Large intestine (tissue), 3 donors: ENCODE measurements at regions not wholly inside any gene's neighbourhood (a gene's known extent, or its start where the extent isn't known, plus 50 kb on each side); places are given as distances from the start of the nearest gene placed in this dataset.

Experiments
- DNase-seq, 2 donors: peaks; one replicate each; pipeline versions ENCODE4 v3.0.0 to v3.0.0-alpha.2; 2013
- H3K27ac ChIP-seq: one replicate; pipeline ENCODE4 v1.5.1; 2013; ENCODE audit warnings: low read length
- H3K27me3 ChIP-seq: 2 replicates; pipeline ENCODE4 v1.6.1; 2013; ENCODE audit warnings: low read length; ENCODE audit not compliant: control insufficient read depth, insufficient read depth
- H3K36me3 ChIP-seq: 2 replicates; pipeline ENCODE4 v1.6.1; 2013; ENCODE audit warnings: low read length; ENCODE audit not compliant: control insufficient read depth, insufficient read depth
- H3K4me1 ChIP-seq: one replicate; pipeline ENCODE4 v1.6.1; 2013; ENCODE audit warnings: low read length; ENCODE audit not compliant: control insufficient read depth, insufficient read depth
- H3K4me3 ChIP-seq: one replicate; pipeline ENCODE4 v1.5.1; 2013; ENCODE audit warnings: low read length
- H3K9me3 ChIP-seq: one replicate; pipeline ENCODE4 v1.6.1; 2013; ENCODE audit warnings: mild to moderate bottlenecking, low read depth, low read length, moderate library complexity; ENCODE audit not compliant: control insufficient read depth
- WGBS: methylation state at CpG from one replicate; pipeline ENCODE4 v1.1.5; 2013; ENCODE audit warnings: low lambda C conversion rate; ENCODE audit not compliant: insufficient coverage; 5-methylcytosine and 5-hydroxymethylcytosine counted together

GRCh38 chr5:118220556-118221195, 767.7 kb downstream of the DTWD2 start:
- Histone ChIP-seq H3K4me1 (no peaks in the 10 kb centered on the region), H3K9me3 (no peaks in the 10 kb centered on the region), H3K4me3 (no peak overlapping the region), H3K27ac (no peak overlapping the region), H3K27me3 (no peaks in the 10 kb centered on the region), H3K36me3 (no peaks in the 10 kb centered on the region)
- no CpG with 5 or more reads among the region's 2 CpGs for WGBS
- no peak for DNase-seq

GRCh38 chr5:118211606-118212005, 776.7 kb downstream of the DTWD2 start:
- H3K9me3 ChIP-seq, result peaks cover 12% of the 10 kb centered on the region
- no peaks in the 10 kb centered on the region for H3K4me1 ChIP-seq
- H3K27me3 ChIP-seq, result no peaks in the 10 kb centered on the region
- no peak overlapping the region for H3K27ac ChIP-seq
- H3K36me3 ChIP-seq, result no peaks in the 10 kb centered on the region
- no peak for DNase-seq
- no peak overlapping the region for H3K4me3 ChIP-seq

GRCh38 chr5:118208031-118208453, 780.3 kb downstream of the DTWD2 start:
- H3K9me3 ChIP-seq, result peaks cover 12% of the 10 kb centered on the region
- no peaks in the 10 kb centered on the region for H3K27me3 ChIP-seq
- 100% methylated on average over 1 of the region's 23 CpGs for WGBS
- H3K27ac ChIP-seq, result no peak overlapping the region
- DNase-seq, result no peak
- H3K36me3 ChIP-seq, result no peaks in the 10 kb centered on the region
- no peak overlapping the region for H3K4me3 ChIP-seq
- no peaks in the 10 kb centered on the region for H3K4me1 ChIP-seq

GRCh38 chr5:118199801-118200200, 788.5 kb downstream of the DTWD2 start:
- Histone ChIP-seq H3K27me3 (no peaks in the 10 kb centered on the region), H3K9me3 (no peaks in the 10 kb centered on the region), H3K36me3 (no peaks in the 10 kb centered on the region), H3K4me1 (no peaks in the 10 kb centered on the region), H3K4me3 (no peak overlapping the region), H3K27ac (no peak overlapping the region)
- no peak for DNase-seq
- 100% methylated on average over 1 of the region's 2 CpGs for WGBS

GRCh38 chr5:118196229-118196628, 792.1 kb downstream of the DTWD2 start:
- no peaks in the 10 kb centered on the region for H3K27me3 ChIP-seq
- no peaks in the 10 kb centered on the region for H3K4me1 ChIP-seq
- no peak overlapping the region for H3K27ac ChIP-seq
- DNase-seq, result no peak
- no peak overlapping the region for H3K4me3 ChIP-seq
- no CpG with 5 or more reads among the region's 2 CpGs for WGBS
- no peaks in the 10 kb centered on the region for H3K36me3 ChIP-seq
- no peaks in the 10 kb centered on the region for H3K9me3 ChIP-seq

GRCh38 chr5:118195211-118195610, 793.1 kb downstream of the DTWD2 start:
- H3K36me3 ChIP-seq, result no peaks in the 10 kb centered on the region
- H3K4me1 ChIP-seq, result no peaks in the 10 kb centered on the region
- no peak overlapping the region for H3K4me3 ChIP-seq
- H3K27ac ChIP-seq, result no peak overlapping the region
- H3K9me3 ChIP-seq, result no peaks in the 10 kb centered on the region
- H3K27me3 ChIP-seq, result no peaks in the 10 kb centered on the region
- WGBS, result 80% methylated on average over 1 of the region's 4 CpGs
- no peak for DNase-seq

- H3K4me3 ChIP-seq, result no peak overlapping the region
- no peaks in the 10 kb centered on the region for H3K36me3 ChIP-seq
- H3K4me1 ChIP-seq, result no peaks in the 10 kb centered on the region
- no peaks in the 10 kb centered on the region for H3K9me3 ChIP-seq
- no peak overlapping the region for H3K27ac ChIP-seq
- no CpG with 5 or more reads among the region's 2 CpGs for WGBS
- no peaks in the 10 kb centered on the region for H3K27me3 ChIP-seq
- no peak for DNase-seq
These were observed 795.0 kb downstream of the DTWD2 start for GRCh38 chr5:118193194-118193905.

GRCh38 chr5:118185018-118185417, 803.3 kb downstream of the DTWD2 start:
- H3K9me3 ChIP-seq, result no peaks in the 10 kb centered on the region
- no peak overlapping the region for H3K4me3 ChIP-seq
- no peaks in the 10 kb centered on the region for H3K4me1 ChIP-seq
- no peaks in the 10 kb centered on the region for H3K27me3 ChIP-seq
- WGBS, result no CpG with 5 or more reads among the region's 3 CpGs
- no peak for DNase-seq
- no peak overlapping the region for H3K27ac ChIP-seq
- H3K36me3 ChIP-seq, result no peaks in the 10 kb centered on the region

GRCh38 chr5:118176146-118176545, 812.2 kb downstream of the DTWD2 start:
- no peak for DNase-seq
- Histone ChIP-seq H3K4me3 (no peak overlapping the region), H3K9me3 (no peaks in the 10 kb centered on the region), H3K4me1 (no peaks in the 10 kb centered on the region), H3K36me3 (no peaks in the 10 kb centered on the region), H3K27ac (no peak overlapping the region), H3K27me3 (no peaks in the 10 kb centered on the region)

GRCh38 chr5:118174671-118175070, 813.7 kb downstream of the DTWD2 start:
- Histone ChIP-seq H3K27ac (no peak overlapping the region), H3K27me3 (no peaks in the 10 kb centered on the region), H3K36me3 (no peaks in the 10 kb centered on the region), H3K4me3 (no peak overlapping the region), H3K9me3 (no peaks in the 10 kb centered on the region), H3K4me1 (no peaks in the 10 kb centered on the region)
- DNase-seq, result no peak
- WGBS, result 83% methylated on average over 1 of the region's 3 CpGs

- Histone ChIP-seq H3K4me3 (no peak overlapping the region), H3K27ac (no peak overlapping the region), H3K4me1 (no peaks in the 10 kb centered on the region), H3K27me3 (no peaks in the 10 kb centered on the region), H3K36me3 (no peaks in the 10 kb centered on the region), H3K9me3 (no peaks in the 10 kb centered on the region)
- DNase-seq, result no peak
- 89% methylated on average over 4 of the region's 5 CpGs for WGBS
These were observed 815.0 kb downstream of the DTWD2 start for GRCh38 chr5:118173340-118173739.
